ENCODE measurements at regions not wholly inside any gene's neighbourhood (a gene's known extent, or its start where the extent isn't known, plus 50 kb on each side); places are given as distances from the start of the nearest gene placed in this dataset.

DNA sequence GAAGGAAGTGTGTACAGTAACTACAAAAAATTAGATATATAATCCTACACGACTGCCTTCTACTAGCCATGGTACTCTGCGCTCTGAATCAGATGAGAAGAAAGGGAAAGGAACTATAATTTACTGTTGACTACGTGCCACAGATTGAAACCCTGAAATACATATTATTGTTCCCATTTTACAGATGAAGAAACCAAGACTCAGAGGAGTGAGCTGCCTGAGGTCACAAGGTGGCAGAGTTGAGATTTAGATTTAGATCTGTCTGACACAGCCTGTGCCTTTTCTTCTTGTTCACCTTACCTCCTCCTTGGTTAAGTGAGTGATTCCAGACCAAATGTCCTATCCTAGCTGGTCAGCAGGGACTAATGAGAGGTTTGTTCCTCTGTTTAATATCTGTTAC, 61.6 kb upstream of the OR4E1 start:
- no peak for DNase-seq (ENCODE audit: low read depth)

DNA sequence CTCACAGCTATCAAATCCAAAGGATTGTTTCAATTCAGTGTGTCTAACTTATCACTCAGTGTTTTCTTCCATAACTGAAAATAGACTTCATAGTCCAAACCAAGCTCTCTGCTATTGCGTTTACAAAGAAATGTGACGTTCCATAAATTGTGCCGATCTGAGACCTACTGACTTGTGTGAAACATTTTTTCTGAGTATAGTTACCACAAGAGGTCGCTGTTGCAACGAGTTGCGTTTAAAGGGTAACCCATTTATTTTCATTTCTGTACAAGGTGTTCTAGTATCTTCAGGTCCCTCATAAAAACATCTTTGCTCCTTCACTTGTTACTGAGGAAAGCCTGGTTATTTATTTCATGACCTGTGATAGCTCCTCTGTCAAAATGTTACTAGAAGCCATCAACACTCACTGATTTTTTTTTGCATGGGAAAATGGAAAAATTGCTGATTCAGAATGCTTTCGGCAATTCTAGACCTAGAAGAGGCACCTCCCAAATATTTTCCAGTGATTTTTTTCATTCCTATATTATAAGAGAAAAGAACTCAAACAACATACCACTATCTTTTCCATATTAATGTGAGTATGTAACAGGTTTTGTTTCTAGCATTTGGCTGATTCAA, 60.9 kb upstream of the OR4E1 start:
- peak; percentile 3 for DNase-seq (ENCODE audit: low read depth)

DNA sequence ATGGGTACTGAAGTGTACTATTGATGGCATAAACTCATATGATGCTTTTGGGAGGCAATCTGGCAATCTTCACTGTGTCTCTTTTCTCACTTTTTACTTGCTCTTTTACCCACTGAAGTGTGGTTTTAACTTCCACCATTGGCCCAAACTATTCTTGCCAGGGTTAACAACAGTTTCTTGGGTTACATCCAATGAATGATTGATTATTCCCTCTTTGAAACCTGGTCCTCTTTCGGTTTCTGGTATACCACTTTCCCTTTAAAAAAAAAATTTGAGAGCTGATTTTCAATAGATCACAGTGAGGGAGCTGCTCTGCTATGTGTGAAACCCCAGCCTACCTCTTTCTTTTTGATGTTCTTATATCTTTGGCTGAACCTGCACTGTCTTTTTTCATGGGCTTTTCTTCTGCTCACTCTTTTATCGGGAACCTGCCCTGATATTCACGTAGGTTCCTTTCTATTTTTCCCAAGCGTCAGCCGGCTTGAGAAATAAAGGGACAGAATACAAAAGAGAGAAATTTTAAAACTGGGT, 56.1 kb upstream of the OR4E1 start:
- DNase-seq (ENCODE audit: low read depth), result no peak

DNA sequence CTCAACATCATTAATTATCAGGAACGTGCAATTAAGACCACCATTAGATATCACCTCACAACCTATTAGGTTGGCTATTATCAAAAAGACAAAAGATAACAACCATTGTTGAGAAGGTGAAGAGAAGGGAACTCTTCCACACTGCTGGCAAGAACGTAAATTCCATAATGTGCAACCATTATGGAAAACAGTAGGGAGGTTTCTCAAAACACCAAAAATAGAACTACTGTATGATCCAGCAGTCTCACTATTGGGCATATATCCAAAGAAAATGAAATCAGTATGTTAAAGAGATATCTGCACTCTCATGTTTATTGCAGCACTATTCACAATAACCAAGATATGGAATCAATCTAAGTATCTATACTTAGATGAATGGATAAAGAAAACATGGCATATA, 51.6 kb upstream of the OR4E1 start:
- DNase-seq (ENCODE audit: low read depth), result no peak

DNA sequence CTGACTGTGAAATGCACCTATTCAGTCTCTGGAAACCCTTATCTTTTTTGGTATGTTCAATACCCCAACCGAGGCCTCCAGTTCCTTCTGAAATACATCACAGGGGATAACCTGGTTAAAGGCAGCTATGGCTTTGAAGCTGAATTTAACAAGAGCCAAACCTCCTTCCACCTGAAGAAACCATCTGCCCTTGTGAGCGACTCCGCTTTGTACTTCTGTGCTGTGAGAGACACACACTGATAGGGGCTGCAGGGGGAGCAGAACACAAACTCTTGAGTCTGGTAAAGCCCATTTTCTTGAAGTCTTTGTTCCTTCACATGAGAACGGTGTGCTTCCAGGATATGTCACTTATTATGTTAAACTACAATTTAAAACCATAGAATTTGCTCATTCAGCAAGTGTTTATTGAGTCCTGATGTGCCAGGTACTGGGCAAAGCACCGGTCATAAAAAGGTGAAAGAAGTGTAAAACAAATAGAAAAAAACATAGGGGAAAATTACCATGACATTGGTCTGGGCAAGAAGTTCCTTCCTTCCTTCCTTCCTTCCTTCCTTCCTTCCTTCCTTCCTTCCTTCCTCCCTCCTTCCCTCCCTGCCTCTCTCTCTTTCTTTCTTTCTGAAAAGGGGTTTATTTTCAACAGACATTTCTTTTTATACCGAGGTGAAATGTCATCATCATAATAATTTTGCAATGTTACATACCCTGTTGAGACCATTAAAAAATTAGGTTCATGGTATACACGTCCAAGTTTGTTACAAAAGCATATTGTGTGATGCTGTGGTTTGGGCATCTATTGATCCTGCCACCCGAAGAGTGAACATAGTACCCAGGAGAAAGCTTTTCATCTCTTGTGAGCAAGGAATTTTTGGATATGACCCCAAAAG, 50.7 kb upstream of the OR4E1 start:
- no peak for DNase-seq (ENCODE audit: low read depth)

DNA sequence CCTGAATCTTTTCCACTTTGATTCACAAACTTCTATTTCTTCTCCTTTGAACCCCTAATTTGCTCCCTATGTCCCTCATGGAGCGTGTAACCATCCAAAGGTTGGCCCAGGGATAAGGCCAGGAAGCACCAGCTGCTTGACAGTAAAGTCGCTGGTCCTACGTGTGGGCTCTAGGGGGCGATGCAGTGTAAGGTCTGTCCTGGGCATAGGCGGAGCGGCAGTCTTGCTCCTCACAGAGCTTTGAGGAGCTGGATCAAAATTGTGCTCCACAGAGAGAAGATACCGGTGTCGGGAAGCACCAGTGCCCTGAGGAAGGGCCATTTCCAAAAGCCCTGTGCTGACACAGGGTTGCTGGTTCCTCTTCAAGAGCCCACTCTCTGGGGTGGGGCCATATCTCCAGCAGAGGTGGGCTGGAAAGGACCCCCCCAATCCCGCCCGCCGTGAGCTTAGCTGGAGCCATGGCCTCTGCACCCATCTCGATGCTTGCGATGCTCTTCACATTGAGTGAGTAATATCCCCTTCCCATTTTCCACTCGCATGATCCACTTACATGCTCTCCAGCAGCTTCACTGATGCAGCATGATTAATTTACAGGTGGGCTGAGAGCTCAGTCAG, 49.9 kb upstream of the OR4E1 start:
- no peak for DNase-seq (ENCODE audit: low read depth)

Data from EH (cell line).